ENCODE measurements at regions not wholly inside any gene's neighbourhood (a gene's known extent, or its start where the extent isn't known, plus 50 kb on each side); places are given as distances from the start of the nearest gene placed in this dataset.

- Histone ChIP-seq H3K4me1 (no peaks in the 10 kb centered on the region), H3K27ac (no peak overlapping the region), H3K9me3 (replicated peaks in 1 of 11) (peaks cover 0 to 1% (median 0%) of the 10 kb centered on the region in 11 experiments; a peak in 3 of 22 replicates), H3K27me3 (no peaks in the 10 kb centered on the region), H3K9ac (no peak overlapping the region), H3K36me3 (no peaks in the 10 kb centered on the region), H3K4me3 (no peak overlapping the region), H4K20me1 (no peaks in the 10 kb centered on the region), H3K4me2 (no peak overlapping the region)
- TF ChIP-seq Cebpa-rat (IDR thresholded peaks at IDR 0.05): no peak
Measured at GRCh38 chr9:103068753-103069152, 73.6 kb downstream of the CYLC2 start.

- Histone ChIP-seq H3K4me1 (no peaks in the 10 kb centered on the region), H3K4me2 (no peak overlapping the region), H3K27ac (no peak overlapping the region)
Measured at GRCh38 chr9:103078581-103078980, 83.4 kb downstream of the CYLC2 start.

GRCh38 chr9:103082494-103082893, 87.4 kb downstream of the CYLC2 start:
- Histone ChIP-seq H3K27ac (no peak overlapping the region), H3K4me2 (no peak overlapping the region), H3K4me1 (no peaks in the 10 kb centered on the region), H4K20me1 (no peaks in the 10 kb centered on the region), H3K9ac (no peak overlapping the region), H3K9me3 (replicated peaks in 1 of 11) (no peaks in the 10 kb centered on the region), H3K27me3 (no peaks in the 10 kb centered on the region), H3K36me3 (no peaks in the 10 kb centered on the region), H3K4me3 (no peak overlapping the region)
- no peak for TF ChIP-seq Cebpa-rat (IDR thresholded peaks at IDR 0.05)

More at GRCh38 chr9:103078581-103078980, 83.4 kb downstream of the CYLC2 start:
- Histone ChIP-seq H3K9ac (no peak overlapping the region), H3K4me3 (no peak overlapping the region), H3K36me3 (no peaks in the 10 kb centered on the region), H3K27me3 (no peaks in the 10 kb centered on the region), H4K20me1 (no peaks in the 10 kb centered on the region), H3K9me3 (replicated peaks in 1 of 11) (peaks cover 0 to 12% (median 0%) of the 10 kb centered on the region in 11 experiments; a peak in 4 of 22 replicates)
- no peak for TF ChIP-seq Cebpa-rat (IDR thresholded peaks at IDR 0.05)

- Histone ChIP-seq H3K4me3 (no peak overlapping the region), H3K27me3 (no peaks in the 10 kb centered on the region), H3K36me3 (no peaks in the 10 kb centered on the region), H3K4me1 (no peaks in the 10 kb centered on the region), H3K4me2 (no peak overlapping the region), H3K9ac (no peak overlapping the region), H3K9me3 (replicated peaks in 1 of 11) (no peaks in the 10 kb centered on the region), H4K20me1 (no peaks in the 10 kb centered on the region), H3K27ac (no peak overlapping the region)
- no peak for TF ChIP-seq Cebpa-rat (IDR thresholded peaks at IDR 0.05)
Measured at GRCh38 chr9:103089357-103089756, 94.2 kb downstream of the CYLC2 start.

- Histone ChIP-seq H3K9ac (no peak overlapping the region), H3K9me3 (replicated peaks in 1 of 11) (peaks cover 0 to 3% (median 0%) of the 10 kb centered on the region in 11 experiments; a peak in 2 of 22 replicates), H3K4me3 (no peak overlapping the region), H3K27ac (no peak overlapping the region), H3K36me3 (no peaks in the 10 kb centered on the region), H3K4me1 (no peaks in the 10 kb centered on the region), H3K27me3 (no peaks in the 10 kb centered on the region), H3K4me2 (no peak overlapping the region), H4K20me1 (no peaks in the 10 kb centered on the region)
- TF ChIP-seq Cebpa-rat (IDR thresholded peaks at IDR 0.05): no peak
Measured at GRCh38 chr9:103104101-103104500, 109.0 kb downstream of the CYLC2 start.

GRCh38 chr9:103116246-103116645, 121.1 kb downstream of the CYLC2 start:
- Histone ChIP-seq H4K20me1 (no peaks in the 10 kb centered on the region), H3K36me3 (no peaks in the 10 kb centered on the region), H3K9ac (no peak overlapping the region), H3K27me3 (no peaks in the 10 kb centered on the region), H3K9me3 (replicated peaks in 1 of 11) (no peaks in the 10 kb centered on the region), H3K4me3 (no peak overlapping the region), H3K4me2 (no peak overlapping the region), H3K27ac (no peak overlapping the region), H3K4me1 (no peaks in the 10 kb centered on the region)
- TF ChIP-seq Cebpa-rat (IDR thresholded peaks at IDR 0.05): no peak

- H3K9me3 ChIP-seq (replicated peaks in 1 of 11): peaks cover 0 to 7% (median 0%) of the 10 kb centered on the region in 11 experiments; a peak in 1 of 22 replicates
- H3K9ac ChIP-seq: no peak overlapping the region
- no peak for TF ChIP-seq Cebpa-rat (IDR thresholded peaks at IDR 0.05)
Measured at GRCh38 chr9:103126494-103126893, 131.4 kb downstream of the CYLC2 start.

GRCh38 chr9:103139891-103140290, 144.8 kb downstream of the CYLC2 start:
- no peaks in the 10 kb centered on the region for H4K20me1 ChIP-seq
- H3K27me3 ChIP-seq: no peaks in the 10 kb centered on the region
- H3K4me2 ChIP-seq: no peak overlapping the region
- TF ChIP-seq Cebpa-rat (IDR thresholded peaks at IDR 0.05): no peak
- no peak overlapping the region for H3K4me3 ChIP-seq
- H3K4me1 ChIP-seq: no peaks in the 10 kb centered on the region
- no peak overlapping the region for H3K27ac ChIP-seq
- H3K9me3 ChIP-seq (replicated peaks in 1 of 11): peaks cover 0 to 6% (median 0%) of the 10 kb centered on the region in 11 experiments; a peak in 3 of 22 replicates
- no peaks in the 10 kb centered on the region for H3K36me3 ChIP-seq
- no peak overlapping the region for H3K9ac ChIP-seq

More at GRCh38 chr9:103126494-103126893, 131.4 kb downstream of the CYLC2 start:
- no peak overlapping the region for H3K4me2 ChIP-seq
- H3K4me3 ChIP-seq: no peak overlapping the region
- no peaks in the 10 kb centered on the region for H3K4me1 ChIP-seq
- no peaks in the 10 kb centered on the region for H3K36me3 ChIP-seq
- H3K27me3 ChIP-seq: no peaks in the 10 kb centered on the region
- no peak overlapping the region for H3K27ac ChIP-seq
- H4K20me1 ChIP-seq: no peaks in the 10 kb centered on the region

GRCh38 chr9:103152473-103152872, 157.3 kb downstream of the CYLC2 start:
- no peak overlapping the region for H3K27ac ChIP-seq
- H3K4me1 ChIP-seq: peaks cover 6 to 14% (median 12%) of the 10 kb centered on the region in 10 experiments
- no peaks in the 10 kb centered on the region for H3K27me3 ChIP-seq
- no peak overlapping the region for H3K4me3 ChIP-seq
- H4K20me1 ChIP-seq: no peaks in the 10 kb centered on the region
- no peaks in the 10 kb centered on the region for H3K36me3 ChIP-seq
- no peak for TF ChIP-seq Cebpa-rat (IDR thresholded peaks at IDR 0.05)
- H3K9ac ChIP-seq: no peak overlapping the region
- H3K4me2 ChIP-seq: no peak overlapping the region
- peaks cover 5 to 36% (median 15%) of the 10 kb centered on the region in 11 experiments; a peak in 17 of 22 replicates for H3K9me3 ChIP-seq (replicated peaks in 1 of 11)

GRCh38 chr9:103167530-103167929, 172.4 kb downstream of the CYLC2 start:
- TF ChIP-seq Cebpa-rat (IDR thresholded peaks at IDR 0.05): no peak
- H3K36me3 ChIP-seq: no peaks in the 10 kb centered on the region
- no peaks in the 10 kb centered on the region for H3K27me3 ChIP-seq
- H3K27ac ChIP-seq: no peak overlapping the region
- H4K20me1 ChIP-seq: no peaks in the 10 kb centered on the region
- H3K4me3 ChIP-seq: no peak overlapping the region
- H3K4me2 ChIP-seq: no peak overlapping the region
- peaks cover 9 to 32% (median 20%) of the 10 kb centered on the region in 11 experiments; a peak in 17 of 22 replicates for H3K9me3 ChIP-seq (replicated peaks in 1 of 11)
- no peaks in the 10 kb centered on the region for H3K4me1 ChIP-seq
- no peak overlapping the region for H3K9ac ChIP-seq

All from BLaER1 treated with 17β-estradiol and CSF1 and Interleukin-3, amounts not matched to agents 10 nM and 100 nM (cell line).